Heart left ventricle (tissue), 13 donors: ENCODE measurements at regions not wholly inside any gene's neighbourhood (a gene's known extent, or its start where the extent isn't known, plus 50 kb on each side); places are given as distances from the start of the nearest gene placed in this dataset.

Experiments
- POLR2A ChIP-seq, 2 donors: fragments of 450-650 bp; IDR thresholded peaks; one replicate each; pipeline ENCODE4 v1.6.1; 2017; ENCODE audit warnings: antibody characterized with exemption in 2 of 2, mild to moderate bottlenecking in 2 of 2, moderate library complexity in 2 of 2
- TF ChIP-seq, protein P1 (sequence below), 12 donors: fragments of 200-600 bp; sonication (generic) in 4 of 12; IDR thresholded peaks; one replicate each; pipeline versions ENCODE4 v1.5.0 to v1.8.0; 2018 to 2022; ENCODE audit warnings: antibody characterized with exemption in 12 of 12, mild to moderate bottlenecking in 5 of 12
- donor health status: ischemic (EF 13 %, LVEDD 7.1; RV severe dilation, severe dysfunction).
- donor health status: DM: no; HTN: yes; CAD: no.
- donor health status: DM: no; HTN: no; CAD: no.
- donor health status: ischemic (EF 25% LVEDD 6.9; RV normal size, moderate dysfunction).
- donor health status: ischemic (EF 25% LVEDD 5.7; RV mildly dilated, moderate dysfunction).
- donor health status: ischemic (EF 35%, LVEDD 5.7; RV mildly dilated, moderate dysfunction).
- donor health status: nonischemic (EF 11% LVEDD 7.7; RV severe dilation, severe dysfunction).
- donor health status: DM: yes; HTN: yes; CAD: no.
- donor health status: PGD.
- donor health status: ischemic (EF 29% LVEDD 5.4; RV normal size, mild dysfunction).
- donor health status: nonischemic (EF 23%, LVEDD 6.1; RV moderate dilation, normal function).

DNA sequence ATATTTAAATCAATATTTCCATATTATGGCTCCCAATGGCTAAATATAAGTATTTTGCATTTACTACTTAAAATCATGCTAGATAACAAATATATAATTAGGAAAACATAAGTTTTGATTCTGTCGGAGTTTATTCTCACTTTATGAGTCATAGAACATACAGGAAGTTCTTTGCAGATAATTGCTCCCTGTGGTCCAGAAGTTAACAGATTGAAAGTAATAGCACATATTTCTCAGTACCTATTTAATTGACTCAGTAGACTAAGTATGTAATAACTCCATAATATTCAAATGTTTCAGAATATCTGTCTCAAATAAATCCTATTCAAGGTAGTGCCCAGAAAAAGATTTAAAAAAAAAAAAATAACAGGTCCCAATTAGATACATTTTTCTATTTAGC lies 806.0 kb upstream of the ATXN7L3B start:
- TF ChIP-seq, protein P1, sequence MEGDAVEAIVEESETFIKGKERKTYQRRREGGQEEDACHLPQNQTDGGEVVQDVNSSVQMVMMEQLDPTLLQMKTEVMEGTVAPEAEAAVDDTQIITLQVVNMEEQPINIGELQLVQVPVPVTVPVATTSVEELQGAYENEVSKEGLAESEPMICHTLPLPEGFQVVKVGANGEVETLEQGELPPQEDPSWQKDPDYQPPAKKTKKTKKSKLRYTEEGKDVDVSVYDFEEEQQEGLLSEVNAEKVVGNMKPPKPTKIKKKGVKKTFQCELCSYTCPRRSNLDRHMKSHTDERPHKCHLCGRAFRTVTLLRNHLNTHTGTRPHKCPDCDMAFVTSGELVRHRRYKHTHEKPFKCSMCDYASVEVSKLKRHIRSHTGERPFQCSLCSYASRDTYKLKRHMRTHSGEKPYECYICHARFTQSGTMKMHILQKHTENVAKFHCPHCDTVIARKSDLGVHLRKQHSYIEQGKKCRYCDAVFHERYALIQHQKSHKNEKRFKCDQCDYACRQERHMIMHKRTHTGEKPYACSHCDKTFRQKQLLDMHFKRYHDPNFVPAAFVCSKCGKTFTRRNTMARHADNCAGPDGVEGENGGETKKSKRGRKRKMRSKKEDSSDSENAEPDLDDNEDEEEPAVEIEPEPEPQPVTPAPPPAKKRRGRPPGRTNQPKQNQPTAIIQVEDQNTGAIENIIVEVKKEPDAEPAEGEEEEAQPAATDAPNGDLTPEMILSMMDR (IDR thresholded peaks at IDR 0.05) = no peak
- TF ChIP-seq POLR2A (IDR thresholded peaks at IDR 0.05) = no peak
